GM21360 (cell line): ENCODE measurements at regions not wholly inside any gene's neighbourhood (a gene's known extent, or its start where the extent isn't known, plus 50 kb on each side); places are given as distances from the start of the nearest gene placed in this dataset.
"Not testable (repeated sequence)": the region's sequence is repeated elsewhere in the genome, so short reads cannot be mapped to it uniquely, and the experiment has no call there.

Experiments
- ATAC-seq: cut with Tn5 transposase; IDR thresholded peaks from one replicate; pipeline ENCODE4 v1.9.1; 2021; ENCODE audit warnings: mild to moderate bottlenecking, moderate library complexity; ENCODE audit not compliant: unreplicated experiment

GRCh38 chr3:61378311-61378710 is 127.1 kb upstream of the FHIT start:
- ATAC-seq = no peak

GRCh38 chr3:61381745-61382392 is 130.6 kb upstream of the FHIT start:
- ATAC-seq = no peak

DNA sequence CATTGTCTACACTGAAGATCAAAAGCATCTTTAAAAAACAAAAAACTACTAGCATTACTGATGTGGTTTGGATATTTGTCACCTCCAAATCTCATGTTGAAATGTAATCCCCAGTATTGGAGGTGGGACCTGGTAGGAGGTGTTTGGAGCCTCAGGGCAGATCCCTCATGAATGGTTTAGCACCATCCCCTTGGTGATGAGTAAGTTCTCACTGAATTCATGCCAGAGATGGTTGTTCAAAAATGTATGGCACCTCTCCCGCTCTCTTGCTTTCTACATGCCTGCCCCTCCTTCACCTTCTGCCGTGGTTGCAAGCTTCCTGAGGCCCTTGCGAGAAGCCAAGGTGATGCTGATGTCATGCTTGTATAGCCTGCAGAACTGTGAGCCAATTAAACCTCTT is 136.6 kb upstream of the FHIT start:
- ATAC-seq = no peak

DNA sequence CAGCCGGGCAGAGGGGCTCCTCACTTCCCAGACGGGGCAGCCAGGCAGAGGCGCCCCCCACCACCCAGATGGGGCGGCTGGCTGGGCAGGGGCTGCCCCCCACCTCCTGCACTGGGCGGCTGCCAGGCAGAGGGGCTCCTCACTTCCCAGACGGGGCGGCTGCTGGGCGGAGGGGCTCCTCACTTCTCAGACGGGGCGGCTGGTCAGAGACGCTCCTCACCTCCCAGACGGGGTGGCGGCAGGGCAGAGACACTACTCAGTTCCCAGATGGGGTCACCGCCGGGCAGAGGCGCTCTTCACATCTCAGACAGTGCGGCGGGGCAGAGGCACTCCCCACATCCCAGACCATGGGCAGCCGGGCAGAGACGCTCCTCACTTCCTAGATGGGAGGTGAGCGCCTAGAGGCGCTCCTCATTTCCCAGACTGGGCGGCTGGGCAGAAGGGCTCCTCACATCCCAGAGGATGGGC is 142.3 kb upstream of the FHIT start:
- not testable (repeated sequence) for ATAC-seq

GRCh38 chr3:61401359-61401758 is 150.1 kb upstream of the FHIT start:
- no peak for ATAC-seq

DNA sequence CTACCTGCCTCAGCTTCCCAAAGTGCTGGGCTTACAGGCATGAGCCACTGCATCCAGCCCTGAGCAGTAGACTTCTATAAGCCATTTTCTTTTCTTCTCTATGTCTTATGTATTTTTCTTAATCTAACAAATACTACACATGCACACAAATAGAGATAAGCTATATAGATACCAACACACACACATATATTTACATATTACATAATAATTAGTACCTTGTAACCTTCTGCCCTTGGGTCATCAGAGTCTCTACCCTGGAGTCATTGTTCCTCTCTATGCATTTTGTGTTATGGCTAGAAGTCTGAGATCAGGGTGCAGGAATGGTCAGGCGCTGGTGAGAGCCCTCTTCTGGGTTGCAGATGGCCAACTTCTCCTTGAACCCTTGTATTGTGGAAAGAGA is 154.0 kb upstream of the PTPRG start:
- ATAC-seq = no peak

- no peak for ATAC-seq
These were observed 151.7 kb upstream of the PTPRG start for GRCh38 chr3:61409638-61410037.

DNA sequence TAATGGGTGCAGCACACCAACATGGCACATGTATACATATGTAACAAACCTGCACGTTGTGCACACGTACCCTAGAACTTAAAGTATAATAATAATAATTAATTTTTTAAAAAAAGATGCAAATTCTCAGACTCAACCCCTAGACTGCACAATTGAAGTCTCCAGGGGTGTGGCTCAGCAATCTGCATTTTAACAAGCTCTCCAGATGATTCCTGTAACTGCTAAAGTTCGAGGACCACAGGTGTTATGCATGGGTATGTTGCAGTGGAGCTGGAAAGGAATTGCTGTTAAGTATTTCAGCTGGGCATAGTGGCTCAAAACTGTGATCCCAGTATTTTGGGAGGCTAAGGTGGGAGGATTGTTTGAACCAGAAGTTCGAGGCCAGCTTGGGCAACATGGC is 151.0 kb upstream of the PTPRG start:
- ATAC-seq = not testable (repeated sequence)

- ATAC-seq = no peak
These were observed 150.2 kb upstream of the PTPRG start for GRCh38 chr3:61411009-61411662.

GRCh38 chr3:61414456-61414855 is 146.9 kb upstream of the PTPRG start:
- peak; percentile 62 for ATAC-seq

DNA sequence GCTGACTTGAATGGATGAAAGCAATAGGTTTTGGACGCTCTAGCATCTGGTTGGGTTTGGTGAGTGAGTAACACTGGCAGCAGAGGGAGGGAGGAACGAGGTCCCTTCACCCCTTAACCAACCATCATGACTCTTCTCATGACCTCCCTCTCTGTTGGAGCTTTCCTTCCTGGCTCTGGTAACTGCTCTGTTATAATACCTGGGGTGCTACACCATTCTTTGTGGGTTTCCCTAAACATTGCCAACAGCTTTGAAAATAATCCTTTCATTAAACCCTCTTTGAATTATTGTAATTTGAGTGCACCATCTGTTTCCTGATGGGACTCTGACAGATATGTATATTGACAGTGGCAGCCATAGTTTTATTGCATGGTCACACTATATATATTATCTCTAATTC is 146.2 kb upstream of the PTPRG start:
- no peak for ATAC-seq

GRCh38 chr3:61416618-61417017 is 144.8 kb upstream of the PTPRG start:
- no peak for ATAC-seq

- ATAC-seq = no peak
These were observed 144.0 kb upstream of the PTPRG start for GRCh38 chr3:61417352-61417751.

DNA sequence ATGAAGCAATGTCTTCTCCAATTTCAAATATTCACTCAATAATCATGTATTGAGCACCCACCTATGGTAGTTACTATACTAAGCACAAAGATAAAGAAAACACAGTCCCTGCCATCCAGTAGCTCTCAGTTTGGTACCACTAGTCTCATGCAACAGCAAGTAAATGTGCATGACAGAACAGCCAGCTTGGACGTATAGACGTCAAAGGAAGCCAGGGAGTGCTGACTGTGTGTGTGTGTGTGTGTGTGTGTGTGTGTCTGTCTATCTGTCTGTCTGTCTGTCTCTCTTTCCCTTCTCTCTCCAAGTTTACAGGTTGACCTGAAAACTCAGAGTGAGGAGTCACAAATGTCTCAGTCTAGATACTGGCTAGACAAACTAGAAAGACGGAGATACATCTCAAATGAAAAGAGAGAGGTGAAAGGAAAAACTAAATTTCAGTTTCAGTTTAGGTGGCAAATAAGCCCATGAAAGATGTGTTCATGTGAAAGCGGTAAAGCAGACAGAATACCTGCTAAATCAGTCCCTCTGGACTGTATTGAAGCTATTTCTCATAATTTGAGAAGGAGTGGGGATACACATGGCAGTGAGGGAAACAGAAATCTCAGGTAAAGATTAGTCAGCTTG is 141.1 kb upstream of the PTPRG start:
- ATAC-seq = no peak

DNA sequence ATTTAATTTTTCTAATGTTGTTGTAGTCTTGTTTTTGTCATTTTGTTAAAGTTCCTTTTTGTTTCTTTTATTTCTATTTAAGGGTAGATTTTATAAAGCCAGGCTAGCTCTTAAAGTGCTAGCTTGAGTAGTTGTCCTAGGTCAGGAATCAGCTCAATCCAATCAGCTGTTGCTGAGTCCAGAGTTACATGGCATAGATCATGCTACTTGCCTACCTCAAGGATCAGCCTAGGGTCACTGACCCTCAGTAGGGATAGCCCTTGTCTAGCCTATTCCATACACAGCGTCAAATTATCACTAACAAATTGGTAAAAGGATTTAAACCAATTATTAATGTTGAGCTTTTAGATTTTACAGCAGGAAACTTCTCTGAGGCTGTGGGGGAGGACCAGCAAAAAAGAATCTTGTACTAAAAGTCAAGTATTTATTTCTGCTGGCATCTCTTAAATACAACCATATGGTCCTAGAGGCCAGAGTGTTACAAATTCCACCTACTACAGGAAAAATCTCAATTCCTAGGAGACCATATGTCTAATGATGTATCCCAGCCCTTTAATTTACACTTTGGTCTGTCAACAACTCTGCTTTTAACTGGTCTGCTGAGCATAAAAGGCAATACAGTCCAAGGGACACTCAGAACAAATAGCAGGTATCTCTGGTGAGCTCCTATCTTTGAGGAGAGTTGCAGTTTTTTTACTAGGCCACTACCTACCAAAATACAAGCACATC is 138.3 kb upstream of the PTPRG start:
- no peak for ATAC-seq

- ATAC-seq = no peak
These were observed 136.0 kb upstream of the PTPRG start for GRCh38 chr3:61425356-61425755.

- no peak for ATAC-seq
These were observed 132.3 kb upstream of the PTPRG start for GRCh38 chr3:61429106-61429505.

DNA sequence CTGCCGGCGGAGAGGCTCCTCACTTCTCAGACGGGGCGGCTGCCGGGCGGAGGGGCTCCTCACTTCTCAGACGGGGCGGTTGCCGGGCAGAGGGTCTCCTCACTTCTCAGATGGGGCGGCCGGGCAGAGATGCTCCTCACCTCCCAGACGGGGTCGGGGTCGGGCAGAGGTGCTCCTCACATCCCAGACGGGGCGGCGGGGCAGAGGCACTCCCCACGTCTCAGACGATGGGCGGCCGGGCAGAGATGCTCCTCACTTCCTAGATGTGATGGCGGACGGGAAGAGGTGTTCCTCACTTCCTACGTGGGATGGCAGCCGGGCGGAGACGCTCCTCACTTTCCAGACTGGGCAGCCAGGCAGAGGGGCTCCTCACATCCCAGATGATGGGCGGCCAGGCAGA is 126.5 kb upstream of the PTPRG start:
- not testable (repeated sequence) for ATAC-seq

DNA sequence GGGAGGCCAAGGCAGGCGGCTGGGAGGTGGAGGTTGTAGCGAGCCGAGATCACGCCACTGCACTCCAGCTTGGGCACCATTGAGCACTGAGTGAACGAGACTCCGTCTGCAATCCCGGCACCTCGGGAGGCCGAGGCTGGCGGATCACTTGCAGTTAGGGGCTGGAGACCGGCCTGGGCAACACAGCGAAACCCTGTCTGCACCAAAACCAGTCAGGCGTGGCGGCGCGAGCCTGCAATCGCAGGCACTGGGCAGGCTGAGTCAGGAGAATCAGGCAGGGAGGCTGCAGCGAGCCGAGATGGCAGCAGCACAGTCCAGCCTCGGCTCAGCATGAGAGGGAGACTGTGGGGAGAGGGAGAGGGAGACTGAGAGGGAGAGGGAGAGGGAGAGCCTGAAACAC is 126.0 kb upstream of the PTPRG start:
- not testable (repeated sequence) for ATAC-seq

- no peak for ATAC-seq
These were observed 122.9 kb upstream of the PTPRG start for GRCh38 chr3:61438253-61439121.

- no peak for ATAC-seq
These were observed 122.3 kb upstream of the PTPRG start for GRCh38 chr3:61439122-61439458.
